ENCODE measurements at regions not wholly inside any gene's neighbourhood (a gene's known extent, or its start where the extent isn't known, plus 50 kb on each side); places are given as distances from the start of the nearest gene placed in this dataset.

GRCh38 chr7:4483851-4484250 is 198.2 kb upstream of the FOXK1 start:
- TF ChIP-seq CTCF (IDR thresholded peaks at IDR 0.05; ENCODE audit: insufficient read depth, low read length) (no peak), REST (IDR thresholded peaks at IDR 0.05; ENCODE audit: insufficient replicate concordance, low read depth) (no peak)
